ENCODE measurements at regions not wholly inside any gene's neighbourhood (a gene's known extent, or its start where the extent isn't known, plus 50 kb on each side); places are given as distances from the start of the nearest gene placed in this dataset.

GRCh38 chr1:208640295-208640694, 396.1 kb upstream of the PLXNA2 start:
- DNase-seq (ENCODE audit: low read depth) = no peak

- DNase-seq (ENCODE audit: low read depth) = no peak
Measured at GRCh38 chr1:208641579-208642280, 397.5 kb upstream of the PLXNA2 start.

- no peak for DNase-seq (ENCODE audit: low read depth)
Measured at GRCh38 chr1:208643005-208643597, 398.9 kb upstream of the PLXNA2 start.

GRCh38 chr1:208644401-208645160, 400.4 kb upstream of the PLXNA2 start:
- DNase-seq (ENCODE audit: low read depth) = no peak

- no peak for DNase-seq (ENCODE audit: low read depth)
Measured at GRCh38 chr1:208646431-208646830, 402.2 kb upstream of the PLXNA2 start.

GRCh38 chr1:208648146-208648545, 404.0 kb upstream of the PLXNA2 start:
- no peak for DNase-seq (ENCODE audit: low read depth)

- peak; percentile 24 for DNase-seq (ENCODE audit: low read depth)
Measured at GRCh38 chr1:208652296-208653160, 408.3 kb upstream of the PLXNA2 start.

GRCh38 chr1:208653426-208653825, 409.2 kb upstream of the PLXNA2 start:
- no peak for DNase-seq (ENCODE audit: low read depth)

GRCh38 chr1:208654241-208654640, 410.1 kb upstream of the PLXNA2 start:
- no peak for DNase-seq (ENCODE audit: low read depth)

GRCh38 chr1:208665936-208666335, 421.8 kb upstream of the PLXNA2 start:
- no peak for DNase-seq (ENCODE audit: low read depth)

GRCh38 chr1:208668991-208669390, 424.8 kb upstream of the PLXNA2 start:
- no peak for DNase-seq (ENCODE audit: low read depth)

- no peak for DNase-seq (ENCODE audit: low read depth)
Measured at GRCh38 chr1:208670778-208671177, 426.6 kb upstream of the PLXNA2 start.

- DNase-seq (ENCODE audit: low read depth) = no peak
Measured at GRCh38 chr1:208681878-208682663, 437.9 kb upstream of the PLXNA2 start.

GRCh38 chr1:208682664-208683013, 438.5 kb upstream of the PLXNA2 start:
- no peak for DNase-seq (ENCODE audit: low read depth)

GRCh38 chr1:208683141-208683540, 439.0 kb upstream of the PLXNA2 start:
- DNase-seq (ENCODE audit: low read depth) = no peak

- DNase-seq (ENCODE audit: low read depth) = no peak
Measured at GRCh38 chr1:208684192-208684591, 440.0 kb upstream of the PLXNA2 start.

GRCh38 chr1:208686592-208686991, 442.4 kb upstream of the PLXNA2 start:
- no peak for DNase-seq (ENCODE audit: low read depth)

- DNase-seq (ENCODE audit: low read depth) = no peak
Measured at GRCh38 chr1:208688656-208689315, 444.6 kb upstream of the PLXNA2 start.

GRCh38 chr1:208691012-208691411, 446.8 kb upstream of the PLXNA2 start:
- no peak for DNase-seq (ENCODE audit: low read depth)

GRCh38 chr1:208709981-208710380, 465.8 kb upstream of the PLXNA2 start:
- no peak for DNase-seq (ENCODE audit: low read depth)

- DNase-seq (ENCODE audit: low read depth) = no peak
Measured at GRCh38 chr1:208714323-208714722, 470.1 kb upstream of the PLXNA2 start.
